GM18507 (cell line): ENCODE measurements at regions not wholly inside any gene's neighbourhood (a gene's known extent, or its start where the extent isn't known, plus 50 kb on each side); places are given as distances from the start of the nearest gene placed in this dataset.

Source experiments
- DNase-seq: peaks from one replicate; pipeline ENCODE4 v3.0.0; 2011; ENCODE audit warnings: low read depth; ENCODE audit not compliant: insufficient read length; ENCODE audit errors: extremely low spot score
- FAIRE-seq: peaks from 2 replicates; lab custom pipeline; 2011; peaks lifted over from hg19 to GRCh38; lab: Jason Lieb, UNC

- no peak for FAIRE-seq
- no peak for DNase-seq
Measured at GRCh38 chr17:17416400-17417360, 60.1 kb upstream of the MED9 start.

- DNase-seq (no peak), FAIRE-seq (no peak)
Measured at GRCh38 chr17:17417718-17418181, 59.0 kb upstream of the MED9 start.

- no peak for FAIRE-seq
- no peak for DNase-seq
Measured at GRCh38 chr17:17419166-17419565, 57.6 kb upstream of the MED9 start.

- FAIRE-seq (no peak), DNase-seq (no peak)
Measured at GRCh38 chr17:17419631-17420030, 57.2 kb upstream of the MED9 start.

GRCh38 chr17:17420082-17420481 lies 56.7 kb upstream of the MED9 start:
- FAIRE-seq: no peak
- no peak for DNase-seq

- FAIRE-seq (no peak), DNase-seq (no peak)
Measured at GRCh38 chr17:17420561-17421269, 56.1 kb upstream of the MED9 start.

GRCh38 chr17:17421346-17422216 lies 55.2 kb upstream of the MED9 start:
- no peak for DNase-seq
- no peak for FAIRE-seq

- FAIRE-seq (no peak), DNase-seq (no peak)
Measured at GRCh38 chr17:17422217-17422610, 54.6 kb upstream of the MED9 start.

- DNase-seq (no peak), FAIRE-seq (no peak)
Measured at GRCh38 chr17:17422641-17423040, 54.2 kb upstream of the MED9 start.

- FAIRE-seq: no peak
- no peak for DNase-seq
Measured at GRCh38 chr17:17423656-17424055, 53.1 kb upstream of the MED9 start.

GRCh38 chr17:17424552-17424951 lies 52.2 kb upstream of the MED9 start:
- DNase-seq: no peak
- no peak for FAIRE-seq

- FAIRE-seq: no peak
Measured at GRCh38 chr17:17425005-17425404, 51.8 kb upstream of the MED9 start.

GRCh38 chr17:17425591-17425990 lies 51.2 kb upstream of the MED9 start:
- no peak for FAIRE-seq
- DNase-seq: no peak

More at GRCh38 chr17:17425005-17425404, 51.8 kb upstream of the MED9 start:
- DNase-seq: no peak

GRCh38 chr17:17426184-17426583 lies 50.6 kb upstream of the MED9 start:
- DNase-seq (no peak), FAIRE-seq (no peak)
